DND-41 (cell line): ENCODE measurements at regions not wholly inside any gene's neighbourhood (a gene's known extent, or its start where the extent isn't known, plus 50 kb on each side); places are given as distances from the start of the nearest gene placed in this dataset.

ENCODE experiments used
- EZH2 ChIP-seq: IDR thresholded peaks from 3 replicates; pipeline ENCODE4 v1.6.1; 2012; ENCODE audit warnings: borderline replicate concordance, low read depth, mild to moderate bottlenecking, moderate library complexity, low read length, inconsistent platforms; ENCODE audit not compliant: severe bottlenecking
- TF ChIP-seq, protein P1 (sequence below): IDR thresholded peaks from 2 replicates; pipeline ENCODE4 v1.5.1; 2012; ENCODE audit warnings: borderline replicate concordance, low read length, moderate library complexity, mild to moderate bottlenecking; ENCODE audit not compliant: poor library complexity, severe bottlenecking; ENCODE audit errors: extremely low read depth

DNA sequence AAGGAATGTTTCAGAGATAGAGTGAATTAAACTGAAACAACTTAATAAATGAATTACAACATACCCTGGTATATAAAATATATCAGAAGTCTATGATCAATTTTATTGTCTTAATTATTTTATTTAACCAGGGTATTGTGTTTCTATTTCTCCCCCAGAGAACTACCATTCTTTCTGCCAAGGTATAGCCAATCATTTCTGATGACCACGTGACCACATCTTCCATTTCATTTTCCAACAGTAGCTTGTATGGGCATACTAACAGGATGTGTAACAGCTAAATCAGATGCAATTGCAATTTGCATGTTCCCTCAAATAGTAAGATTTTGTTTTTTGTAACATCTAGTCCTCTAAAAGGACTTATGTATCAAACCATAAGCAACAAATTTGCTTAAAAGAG, 123.9 kb upstream of the COL1A2 start:
- TF ChIP-seq, protein P1, sequence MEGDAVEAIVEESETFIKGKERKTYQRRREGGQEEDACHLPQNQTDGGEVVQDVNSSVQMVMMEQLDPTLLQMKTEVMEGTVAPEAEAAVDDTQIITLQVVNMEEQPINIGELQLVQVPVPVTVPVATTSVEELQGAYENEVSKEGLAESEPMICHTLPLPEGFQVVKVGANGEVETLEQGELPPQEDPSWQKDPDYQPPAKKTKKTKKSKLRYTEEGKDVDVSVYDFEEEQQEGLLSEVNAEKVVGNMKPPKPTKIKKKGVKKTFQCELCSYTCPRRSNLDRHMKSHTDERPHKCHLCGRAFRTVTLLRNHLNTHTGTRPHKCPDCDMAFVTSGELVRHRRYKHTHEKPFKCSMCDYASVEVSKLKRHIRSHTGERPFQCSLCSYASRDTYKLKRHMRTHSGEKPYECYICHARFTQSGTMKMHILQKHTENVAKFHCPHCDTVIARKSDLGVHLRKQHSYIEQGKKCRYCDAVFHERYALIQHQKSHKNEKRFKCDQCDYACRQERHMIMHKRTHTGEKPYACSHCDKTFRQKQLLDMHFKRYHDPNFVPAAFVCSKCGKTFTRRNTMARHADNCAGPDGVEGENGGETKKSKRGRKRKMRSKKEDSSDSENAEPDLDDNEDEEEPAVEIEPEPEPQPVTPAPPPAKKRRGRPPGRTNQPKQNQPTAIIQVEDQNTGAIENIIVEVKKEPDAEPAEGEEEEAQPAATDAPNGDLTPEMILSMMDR = no peak
- TF ChIP-seq EZH2 = no peak
